HG03558 (cell line): ENCODE measurements at regions not wholly inside any gene's neighbourhood (a gene's known extent, or its start where the extent isn't known, plus 50 kb on each side); places are given as distances from the start of the nearest gene placed in this dataset.

ENCODE experiments used
- ATAC-seq: cut with Tn5 transposase; IDR thresholded peaks from one replicate; pipeline ENCODE4 v1.9.1; 2021; ENCODE audit warnings: moderate number of reproducible peaks; ENCODE audit not compliant: unreplicated experiment; ENCODE audit errors: extremely low read depth

GRCh38 chr9:4389003-4389402, 89.1 kb upstream of the GLIS3 start:
- no peak for ATAC-seq

GRCh38 chr9:4386819-4387218, 87.0 kb upstream of the GLIS3 start:
- ATAC-seq = no peak

- ATAC-seq = no peak
These were observed 84.9 kb upstream of the GLIS3 start for GRCh38 chr9:4384750-4385149.

- ATAC-seq = peak; percentile 56
These were observed 83.0 kb upstream of the GLIS3 start for GRCh38 chr9:4382722-4383317.

- no peak for ATAC-seq
These were observed 81.9 kb upstream of the GLIS3 start for GRCh38 chr9:4381744-4382143.

- ATAC-seq = no peak
These were observed 80.5 kb upstream of the GLIS3 start for GRCh38 chr9:4380406-4380805.

GRCh38 chr9:4375424-4376200, 75.7 kb upstream of the GLIS3 start:
- no peak for ATAC-seq

GRCh38 chr9:4371108-4371507, 71.2 kb upstream of the GLIS3 start:
- no peak for ATAC-seq

GRCh38 chr9:4370501-4370900, 70.6 kb upstream of the GLIS3 start:
- no peak for ATAC-seq

GRCh38 chr9:4366591-4367330, 66.9 kb upstream of the GLIS3 start:
- ATAC-seq = no peak

GRCh38 chr9:4365055-4365454, 65.2 kb upstream of the GLIS3 start:
- ATAC-seq = no peak

GRCh38 chr9:4362281-4362680, 62.4 kb upstream of the GLIS3 start:
- no peak for ATAC-seq

GRCh38 chr9:4359016-4359415, 59.1 kb upstream of the GLIS3 start:
- no peak for ATAC-seq

- no peak for ATAC-seq
These were observed 58.1 kb upstream of the GLIS3 start for GRCh38 chr9:4357929-4358328.

- no peak for ATAC-seq
These were observed 56.4 kb upstream of the GLIS3 start for GRCh38 chr9:4356306-4356705.

GRCh38 chr9:4353236-4353635, 53.4 kb upstream of the GLIS3 start:
- no peak for ATAC-seq

GRCh38 chr9:4349816-4350418, 50.0 kb upstream of the GLIS3 start:
- ATAC-seq = no peak
